ENCODE measurements at regions not wholly inside any gene's neighbourhood (a gene's known extent, or its start where the extent isn't known, plus 50 kb on each side); places are given as distances from the start of the nearest gene placed in this dataset.

DNA sequence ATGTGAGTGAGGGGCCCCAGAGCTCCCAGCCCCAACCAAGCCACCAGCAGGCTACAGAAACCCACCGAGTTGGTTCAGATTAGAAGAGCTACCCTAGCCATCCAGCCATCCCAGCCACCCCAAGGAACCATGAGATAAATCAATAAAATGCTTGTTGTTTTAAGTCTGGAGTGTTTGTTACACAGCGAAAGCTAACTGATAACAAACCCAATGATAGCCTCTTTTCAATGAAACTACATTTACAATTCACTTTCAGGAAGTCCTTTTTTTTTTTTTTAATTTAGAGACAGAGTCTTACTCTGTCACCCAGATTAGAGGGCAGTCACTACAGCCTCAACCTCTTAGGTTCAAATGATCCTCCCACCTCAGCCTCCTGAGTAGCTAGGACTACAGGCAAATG lies 215.0 kb upstream of the ZFHX3 start:
- POLR2A ChIA-PET: no interaction called here
- CTCF ChIA-PET: no interaction called here
- no peak for DNase-seq (ENCODE audit: extremely low spot score)
- TF ChIP-seq ZNF384 (IDR thresholded peaks at IDR 0.05) (no peak), LEF1 (IDR thresholded peaks at IDR 0.05; ENCODE audit: borderline replicate concordance) (no peak), FOXK2 (IDR thresholded peaks at IDR 0.05) (no peak), HDGF (IDR thresholded peaks at IDR 0.05; ENCODE audit: borderline replicate concordance) (no peak)

DNA sequence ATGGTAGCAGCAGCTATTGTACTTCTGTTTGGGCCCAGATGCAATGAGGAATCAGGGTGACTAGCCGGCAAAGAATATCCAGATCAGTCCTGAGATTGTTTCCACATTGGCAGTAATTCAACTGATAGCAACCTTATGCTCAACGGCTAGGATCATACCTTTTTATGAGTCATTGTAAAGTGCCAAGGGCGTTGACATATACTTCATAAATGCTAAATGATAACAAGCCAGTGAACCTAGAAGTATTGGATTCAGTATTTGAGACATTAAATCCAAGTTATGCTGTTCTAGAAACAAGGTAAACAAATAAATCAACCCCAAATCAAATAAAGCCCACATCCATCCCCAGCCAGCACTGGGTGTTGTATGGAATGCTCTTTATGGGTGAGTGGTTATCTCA lies 207.1 kb upstream of the ZFHX3 start:
- ChIA-PET POLR2A (no interaction called here), CTCF (no interaction called here)
- TF ChIP-seq ELF4 (IDR thresholded peaks at IDR 0.05): no peak
- no peak for TF ChIP-seq HDGF (IDR thresholded peaks at IDR 0.05; ENCODE audit: borderline replicate concordance)
- no peak for TF ChIP-seq FOXM1 (IDR thresholded peaks at IDR 0.05; ENCODE audit: borderline replicate concordance)
- TF ChIP-seq ARNT (IDR thresholded peaks at IDR 0.05): no peak
- TF ChIP-seq ZNF384 (IDR thresholded peaks at IDR 0.05): no peak
- no peak for TF ChIP-seq CTBP1 (IDR thresholded peaks at IDR 0.05; ENCODE audit: borderline replicate concordance)
- TF ChIP-seq FOXK2 (IDR thresholded peaks at IDR 0.05): no peak
- TF ChIP-seq LEF1 (IDR thresholded peaks at IDR 0.05; ENCODE audit: borderline replicate concordance): no peak
- TF ChIP-seq SP1 (IDR thresholded peaks at IDR 0.05): no peak
- no peak for TF ChIP-seq NFRKB (IDR thresholded peaks at IDR 0.05)
- no peak for DNase-seq (ENCODE audit: extremely low spot score)

DNA sequence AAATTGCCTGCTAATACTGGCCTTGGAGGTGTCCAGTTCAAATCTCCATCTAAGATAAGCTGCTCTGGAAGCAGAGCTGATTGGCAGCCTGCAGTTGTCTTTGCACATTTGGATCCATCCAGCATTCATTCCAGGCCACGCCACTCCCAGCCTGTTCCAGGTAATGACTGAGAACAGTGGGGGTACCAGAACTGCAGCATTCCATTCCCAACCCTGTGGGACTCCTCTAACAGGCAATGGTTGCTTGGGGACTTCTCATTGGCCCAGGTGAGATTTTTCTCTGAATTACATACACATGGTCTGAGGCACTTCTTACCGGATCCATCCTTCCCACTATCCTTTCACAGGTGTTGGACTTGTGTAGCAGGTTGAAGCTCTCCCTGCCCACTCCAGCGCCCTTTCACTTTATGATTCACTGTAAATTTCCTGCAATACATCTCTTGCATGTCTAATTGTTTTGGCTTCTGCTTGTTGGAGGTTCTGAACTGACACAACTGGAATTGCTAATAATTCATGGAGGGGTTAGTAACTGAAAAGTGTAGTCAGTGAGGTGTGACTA lies 206.1 kb upstream of the ZFHX3 start:
- CTCF ChIA-PET: no interaction called here
- DNase-seq (ENCODE audit: extremely low spot score): no peak
- TF ChIP-seq PKNOX1 (IDR thresholded peaks at IDR 0.05): no peak
- TF ChIP-seq SP1 (IDR thresholded peaks at IDR 0.05): no peak
- no peak for TF ChIP-seq BHLHE40 (IDR thresholded peaks at IDR 0.05; ENCODE audit: borderline replicate concordance)
- TF ChIP-seq ARNT (IDR thresholded peaks at IDR 0.05): no peak
- no peak for TF ChIP-seq L3MBTL2 (conservative IDR thresholded peaks at IDR 0.05)
- TF ChIP-seq FOXM1 (IDR thresholded peaks at IDR 0.05; ENCODE audit: borderline replicate concordance): no peak
- TF ChIP-seq ELF4 (IDR thresholded peaks at IDR 0.05): no peak
- no peak for TF ChIP-seq FOXK2 (IDR thresholded peaks at IDR 0.05)
- no peak for TF ChIP-seq HDGF (IDR thresholded peaks at IDR 0.05; ENCODE audit: borderline replicate concordance)
- no peak for TF ChIP-seq TARDBP (IDR thresholded peaks at IDR 0.05)
- no peak for TF ChIP-seq SUZ12 (IDR thresholded peaks at IDR 0.05)
- TF ChIP-seq LEF1 (IDR thresholded peaks at IDR 0.05; ENCODE audit: borderline replicate concordance): no peak
- TF ChIP-seq ZNF384 (IDR thresholded peaks at IDR 0.05): no peak
- TF ChIP-seq NFRKB (IDR thresholded peaks at IDR 0.05): no peak
- no peak for TF ChIP-seq CTBP1 (IDR thresholded peaks at IDR 0.05; ENCODE audit: borderline replicate concordance)
- POLR2A ChIA-PET: no interaction called here

GRCh38 chr16:73252446-73252845 lies 204.5 kb upstream of the ZFHX3 start:
- POLR2A ChIA-PET: no interaction called here
- TF ChIP-seq HDGF (IDR thresholded peaks at IDR 0.05; ENCODE audit: borderline replicate concordance): no peak
- no peak for TF ChIP-seq ARNT (IDR thresholded peaks at IDR 0.05)
- TF ChIP-seq NFRKB (IDR thresholded peaks at IDR 0.05): no peak
- TF ChIP-seq L3MBTL2 (conservative IDR thresholded peaks at IDR 0.05): no peak
- no peak for TF ChIP-seq ZNF384 (IDR thresholded peaks at IDR 0.05)
- no peak for TF ChIP-seq ELF4 (IDR thresholded peaks at IDR 0.05)
- no peak for TF ChIP-seq SP1 (IDR thresholded peaks at IDR 0.05)
- DNase-seq (ENCODE audit: extremely low spot score): no peak
- CTCF ChIA-PET: interaction anchor here (0.6 kb wide), 1 partner anchor 447 kb away, joined by 3 read pairs; no protein-coding TSS in a partner anchor

GRCh38 chr16:73251608-73252007 lies 203.7 kb upstream of the ZFHX3 start:
- DNase-seq (ENCODE audit: extremely low spot score): no peak
- ChIA-PET POLR2A (no interaction called here), CTCF (no interaction called here)
- TF ChIP-seq TARDBP (IDR thresholded peaks at IDR 0.05) (no peak), CTBP1 (IDR thresholded peaks at IDR 0.05; ENCODE audit: borderline replicate concordance) (no peak), FOXK2 (IDR thresholded peaks at IDR 0.05) (no peak), ZNF384 (IDR thresholded peaks at IDR 0.05) (no peak), L3MBTL2 (conservative IDR thresholded peaks at IDR 0.05) (no peak), SUZ12 (IDR thresholded peaks at IDR 0.05) (no peak), FOXA1 (IDR thresholded peaks at IDR 0.05) (no peak)

- DNase-seq (ENCODE audit: extremely low spot score): no peak
- TF ChIP-seq SP1 (IDR thresholded peaks at IDR 0.05) (no peak), ELF4 (IDR thresholded peaks at IDR 0.05) (no peak), TARDBP (IDR thresholded peaks at IDR 0.05) (no peak)
- POLR2A ChIA-PET: no interaction called here
- CTCF ChIA-PET: no interaction called here
Measured at GRCh38 chr16:73248316-73248715, 200.4 kb upstream of the ZFHX3 start.

DNA sequence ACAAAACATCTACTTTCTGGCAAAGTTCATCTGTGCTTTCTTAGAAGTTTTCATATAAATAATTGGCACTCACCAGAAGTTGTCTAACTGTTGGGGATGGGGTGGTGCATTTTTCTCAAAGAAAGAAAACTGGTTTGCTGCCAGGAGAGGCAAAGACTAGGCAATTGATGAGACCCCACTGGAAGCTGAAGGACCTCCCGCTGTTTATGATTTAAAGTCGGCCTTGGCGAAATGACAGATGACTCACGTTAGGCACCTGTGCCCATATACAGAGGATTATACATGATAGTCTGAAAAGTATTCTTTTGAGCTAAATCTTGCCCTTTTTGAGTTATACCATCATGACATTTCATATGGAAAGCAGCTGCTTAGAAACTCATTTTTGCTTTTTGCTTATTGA lies 193.0 kb upstream of the ZFHX3 start:
- no peak for DNase-seq (ENCODE audit: extremely low spot score)
- ChIA-PET CTCF (interaction anchor here (0.6 kb wide), 1 partner anchor 8 kb away, joined by 3 read pairs; no protein-coding TSS in a partner anchor), POLR2A (no interaction called here)
- no peak for TF ChIP-seq ZNF384 (IDR thresholded peaks at IDR 0.05)
- TF ChIP-seq FOXA1 (IDR thresholded peaks at IDR 0.05): no peak
- no peak for TF ChIP-seq ARNT (IDR thresholded peaks at IDR 0.05)
- no peak for TF ChIP-seq LEF1 (IDR thresholded peaks at IDR 0.05; ENCODE audit: borderline replicate concordance)
- no peak for TF ChIP-seq SP1 (IDR thresholded peaks at IDR 0.05)
- no peak for TF ChIP-seq NFRKB (IDR thresholded peaks at IDR 0.05)
- no peak for TF ChIP-seq L3MBTL2 (conservative IDR thresholded peaks at IDR 0.05)
- TF ChIP-seq FOXK2 (IDR thresholded peaks at IDR 0.05): no peak
- TF ChIP-seq FOXM1 (IDR thresholded peaks at IDR 0.05; ENCODE audit: borderline replicate concordance): no peak
- TF ChIP-seq TARDBP (IDR thresholded peaks at IDR 0.05): no peak
- TF ChIP-seq SUZ12 (IDR thresholded peaks at IDR 0.05): no peak
- no peak for TF ChIP-seq BHLHE40 (IDR thresholded peaks at IDR 0.05; ENCODE audit: borderline replicate concordance)
- TF ChIP-seq CTBP1 (IDR thresholded peaks at IDR 0.05; ENCODE audit: borderline replicate concordance): no peak
- TF ChIP-seq HDGF (IDR thresholded peaks at IDR 0.05; ENCODE audit: borderline replicate concordance): no peak
- TF ChIP-seq ELF4 (IDR thresholded peaks at IDR 0.05): no peak
- TF ChIP-seq PKNOX1 (IDR thresholded peaks at IDR 0.05): no peak

All from HEK293T (cell line).